ENCODE measurements at regions not wholly inside any gene's neighbourhood (a gene's known extent, or its start where the extent isn't known, plus 50 kb on each side); places are given as distances from the start of the nearest gene placed in this dataset.
"Not testable (repeated sequence)": the region's sequence is repeated elsewhere in the genome, so short reads cannot be mapped to it uniquely, and the experiment has no call there.

- H3K36me3 ChIP-seq; H3K4me3 ChIP-seq; intact Hi-C loops (cut with DNase I); H3K27ac ChIP-seq; H3K9me3 ChIP-seq; H3K27me3 ChIP-seq (ENCODE audit: low read depth); DNase-seq; H3K4me1 ChIP-seq; ATAC-seq: not testable (repeated sequence)
These were observed 1048.4 kb downstream of the PRIM2 start for GRCh38 chr6:58365856-58366255.

GRCh38 chr6:58406659-58407058 is 1089.2 kb downstream of the PRIM2 start:
- H3K27me3 ChIP-seq (ENCODE audit: low read depth); intact Hi-C loops (cut with DNase I); H3K36me3 ChIP-seq; H3K27ac ChIP-seq; H3K4me3 ChIP-seq; ATAC-seq; DNase-seq; H3K4me1 ChIP-seq: not testable (repeated sequence)
- peaks cover 56% of the 10 kb centered on the region for H3K9me3 ChIP-seq

GRCh38 chr6:58419321-58419720 is 1101.9 kb downstream of the PRIM2 start:
- Histone ChIP-seq H3K9me3 (peaks cover 46% of the 10 kb centered on the region), H3K27me3 (ENCODE audit: low read depth) (no peaks in the 10 kb centered on the region), H3K4me3 (no peak overlapping the region), H3K36me3 (no peaks in the 10 kb centered on the region), H3K27ac (no peak overlapping the region), H3K4me1 (no peaks in the 10 kb centered on the region)
- no peak for TF ChIP-seq CTCF (IDR thresholded peaks at IDR 0.05)
- DNase-seq, result no peak
- intact Hi-C loops (cut with DNase I), result no loop called here
- ATAC-seq, result no peak

All from lower lobe of right lung (tissue), 2 donors.